Ascending aorta (tissue), 2 donors: ENCODE measurements at regions not wholly inside any gene's neighbourhood (a gene's known extent, or its start where the extent isn't known, plus 50 kb on each side); places are given as distances from the start of the nearest gene placed in this dataset.

Experiments
- DNase-seq, 2 donors: peaks; one replicate each; pipeline ENCODE4 v3.0.0-alpha.2; 2019; ENCODE audit warnings: low spot score in 2 of 2
- H3K27ac ChIP-seq, 2 donors: fragments of 200-600 bp; sonication (generic); one replicate each; pipeline ENCODE4 v1.5.1; 2016 to 2017; ENCODE audit warnings: mild to moderate bottlenecking in 1 of 2
- H3K27me3 ChIP-seq: fragments of 200-600 bp; sonication (generic); one replicate; pipeline ENCODE4 v1.5.1; 2017
- H3K36me3 ChIP-seq, 2 donors: fragments of 200-600 bp; sonication (generic); one replicate each; pipeline ENCODE4 v1.5.1; 2016
- H3K4me1 ChIP-seq, 2 donors: fragments of 200-600 bp; sonication (generic); one replicate each; pipeline ENCODE4 v1.5.1; 2016 to 2017; ENCODE audit warnings: mild to moderate bottlenecking in 1 of 2
- H3K4me3 ChIP-seq, 2 donors: fragments of 200-600 bp; sonication (generic); one replicate each; pipeline ENCODE4 v1.5.1; 2016 to 2017; ENCODE audit warnings: mild to moderate bottlenecking in 1 of 2
- H3K9me3 ChIP-seq, 2 donors: fragments of 200-600 bp; sonication (generic); one replicate each; pipeline ENCODE4 v1.5.1; 2016
- CTCF ChIP-seq, 3 experiments: fragments of 200-600 bp in 2 of 3; fragments of 450-650 bp in 1 of 3; sonication (generic) in 2 of 3; IDR thresholded peaks; one replicate each; pipeline ENCODE4 v1.5.1; 2016 to 2019; ENCODE audit warnings: antibody characterized with exemption in 3 of 3, mild to moderate bottlenecking in 1 of 3, moderate library complexity in 1 of 3
- intact Hi-C: fragments of 100-400 bp; cut with DNase I; formaldehyde crosslinking; loops from one replicate; pipeline ENCODE4 v1.15.1; 2023

- Histone ChIP-seq H3K4me1 (peaks cover 3 to 10% of the 10 kb centered on the region in 2 donors), H3K27ac (peak overlapping the region; percentile 18 to 60), H3K4me3 (no peak overlapping the region), H3K9me3 (peaks cover 4 to 11% of the 10 kb centered on the region in 2 donors), H3K27me3 (no peaks in the 10 kb centered on the region), H3K36me3 (no peaks in the 10 kb centered on the region)
- DNase-seq: no peak
- TF ChIP-seq CTCF (IDR thresholded peaks at IDR 0.05): no peak
- intact Hi-C loops: no loop called here
These were observed 75.2 kb upstream of the SLC14A2 start for GRCh38 chr18:45540125-45540524.

GRCh38 chr18:45541421-45541820, 73.9 kb upstream of the SLC14A2 start:
- DNase-seq: no peak
- Histone ChIP-seq H3K9me3 (peaks cover 4 to 11% of the 10 kb centered on the region in 2 donors), H3K27ac (peak overlapping the region; percentile 38 to 60), H3K4me3 (no peak overlapping the region), H3K36me3 (no peaks in the 10 kb centered on the region), H3K4me1 (peaks cover 3 to 10% of the 10 kb centered on the region in 2 donors), H3K27me3 (no peaks in the 10 kb centered on the region)
- TF ChIP-seq CTCF (IDR thresholded peaks at IDR 0.05): no peak
- intact Hi-C loops: no loop called here

GRCh38 chr18:45542043-45542442, 73.2 kb upstream of the SLC14A2 start:
- peaks cover 4 to 11% of the 10 kb centered on the region in 2 donors for H3K9me3 ChIP-seq
- no peak for TF ChIP-seq CTCF (IDR thresholded peaks at IDR 0.05)
- intact Hi-C loops: no loop called here
- peaks cover 3 to 10% of the 10 kb centered on the region in 2 donors for H3K4me1 ChIP-seq
- H3K27me3 ChIP-seq: no peaks in the 10 kb centered on the region
- H3K27ac ChIP-seq: peak overlapping the region; percentile 43 to 60
- no peaks in the 10 kb centered on the region for H3K36me3 ChIP-seq
- no peak overlapping the region for H3K4me3 ChIP-seq
- peak in 1 of 2 donors; percentile 83 for DNase-seq

GRCh38 chr18:45547910-45548309, 67.4 kb upstream of the SLC14A2 start:
- TF ChIP-seq CTCF (IDR thresholded peaks at IDR 0.05): no peak
- Histone ChIP-seq H3K9me3 (no peaks in the 10 kb centered on the region), H3K27me3 (no peaks in the 10 kb centered on the region), H3K27ac (peak overlapping the region in 1 of 2 donors; percentile 41), H3K4me3 (no peak overlapping the region), H3K36me3 (no peaks in the 10 kb centered on the region), H3K4me1 (no peaks in the 10 kb centered on the region)
- peak in 1 of 2 donors; percentile 56 for DNase-seq
- intact Hi-C loops: loop anchor here (2.0 kb wide), 1 partner anchor 17 kb away; no protein-coding TSS in a partner anchor

- TF ChIP-seq CTCF (IDR thresholded peaks at IDR 0.05): no peak
- no peak overlapping the region for H3K4me3 ChIP-seq
- peak in 1 of 2 donors; percentile 15 for DNase-seq
- H3K27me3 ChIP-seq: no peaks in the 10 kb centered on the region
- intact Hi-C loops: loop anchor here (2.0 kb wide), 1 partner anchor 16 kb away; no protein-coding TSS in a partner anchor
- H3K9me3 ChIP-seq: no peaks in the 10 kb centered on the region
- no peak overlapping the region for H3K27ac ChIP-seq
- H3K4me1 ChIP-seq: no peaks in the 10 kb centered on the region
- no peaks in the 10 kb centered on the region for H3K36me3 ChIP-seq
These were observed 66.7 kb upstream of the SLC14A2 start for GRCh38 chr18:45548614-45549013.

GRCh38 chr18:45549290-45549689, 66.0 kb upstream of the SLC14A2 start:
- no peaks in the 10 kb centered on the region for H3K4me1 ChIP-seq
- peak in 1 of 2 donors; percentile 41 for DNase-seq
- H3K4me3 ChIP-seq: no peak overlapping the region
- H3K27ac ChIP-seq: no peak overlapping the region
- H3K9me3 ChIP-seq: no peaks in the 10 kb centered on the region
- no peaks in the 10 kb centered on the region for H3K27me3 ChIP-seq
- TF ChIP-seq CTCF (IDR thresholded peaks at IDR 0.05): no peak
- H3K36me3 ChIP-seq: no peaks in the 10 kb centered on the region
- intact Hi-C loops: loop anchor here (2.0 kb wide), 1 partner anchor 16 kb away; no protein-coding TSS in a partner anchor
